HK-2 (cell line): ENCODE measurements at regions not wholly inside any gene's neighbourhood (a gene's known extent, or its start where the extent isn't known, plus 50 kb on each side); places are given as distances from the start of the nearest gene placed in this dataset.

ENCODE experiments used
- DNase-seq: peaks from one replicate; pipeline ENCODE4 v3.0.0-alpha.2; 2018; ENCODE audit not compliant: unreplicated experiment

DNA sequence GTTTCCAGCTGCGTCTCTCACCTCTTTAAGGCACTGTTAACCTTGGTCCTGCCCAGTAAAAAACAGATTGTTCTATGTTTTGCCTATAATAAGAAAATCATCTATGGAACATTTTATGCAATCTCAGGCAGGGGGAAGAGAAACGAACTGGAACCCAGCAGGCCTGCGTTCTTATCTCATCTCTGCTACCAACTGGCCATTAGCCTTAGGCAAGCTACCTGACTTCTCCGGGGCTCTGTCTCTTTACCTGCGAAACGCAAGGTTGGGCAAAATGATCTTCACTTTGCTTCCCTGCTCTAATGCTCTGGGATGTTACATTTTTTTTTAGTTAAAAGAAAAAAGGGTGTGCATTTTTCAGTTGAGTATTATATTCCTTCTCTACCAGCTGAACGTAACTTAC is 70.5 kb upstream of the WIPF1 start:
- DNase-seq = no peak

DNA sequence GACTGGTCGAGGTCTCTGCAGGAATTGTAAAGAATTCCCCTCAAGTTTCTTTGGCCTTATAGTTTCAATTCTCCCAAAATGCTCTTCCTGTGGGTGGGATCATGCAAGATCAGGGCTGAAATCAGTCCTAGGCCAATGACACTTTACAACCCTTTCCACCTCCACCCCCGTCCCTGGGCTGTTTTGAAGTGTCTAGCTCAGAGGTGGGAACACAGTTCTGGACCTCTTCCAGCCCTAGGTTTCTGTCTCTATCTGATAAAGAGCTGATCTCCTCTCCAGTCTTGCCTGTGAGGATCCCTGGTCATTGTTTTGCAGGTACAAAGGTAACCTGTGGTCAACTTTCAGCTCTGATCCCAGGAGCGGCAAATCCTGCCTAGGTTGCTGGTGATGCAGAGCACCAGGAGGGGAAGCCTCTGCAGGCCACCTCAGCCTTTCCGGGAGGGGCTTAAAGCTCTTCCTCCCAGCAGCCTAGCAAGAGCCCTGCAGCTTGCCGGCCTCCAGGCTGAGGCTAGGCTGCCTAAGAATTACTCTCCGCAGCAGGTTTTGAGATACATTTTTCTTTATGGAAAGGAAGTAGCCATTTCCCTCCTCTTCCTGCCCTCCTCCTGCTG is 69.8 kb upstream of the WIPF1 start:
- no peak for DNase-seq

DNA sequence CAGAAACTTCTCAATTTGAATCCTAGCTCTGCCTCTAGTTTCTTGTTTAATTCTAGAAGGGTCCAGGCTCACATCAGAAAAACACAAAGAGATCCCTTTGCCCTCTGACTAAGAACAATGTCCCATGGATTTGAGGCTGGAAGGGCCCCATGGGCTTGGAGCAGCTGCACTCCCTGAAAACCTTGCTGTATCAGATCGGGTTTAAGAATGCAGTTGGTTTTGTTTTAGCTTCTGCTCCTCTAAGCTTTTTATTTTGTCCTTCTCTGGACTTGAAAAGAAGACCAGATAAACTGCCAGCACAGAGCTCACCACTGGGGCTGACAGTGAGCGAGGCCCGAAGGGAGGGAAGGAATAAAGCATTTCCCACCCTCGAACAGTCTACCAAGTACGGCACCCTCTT is 69.2 kb upstream of the WIPF1 start:
- DNase-seq = no peak

DNA sequence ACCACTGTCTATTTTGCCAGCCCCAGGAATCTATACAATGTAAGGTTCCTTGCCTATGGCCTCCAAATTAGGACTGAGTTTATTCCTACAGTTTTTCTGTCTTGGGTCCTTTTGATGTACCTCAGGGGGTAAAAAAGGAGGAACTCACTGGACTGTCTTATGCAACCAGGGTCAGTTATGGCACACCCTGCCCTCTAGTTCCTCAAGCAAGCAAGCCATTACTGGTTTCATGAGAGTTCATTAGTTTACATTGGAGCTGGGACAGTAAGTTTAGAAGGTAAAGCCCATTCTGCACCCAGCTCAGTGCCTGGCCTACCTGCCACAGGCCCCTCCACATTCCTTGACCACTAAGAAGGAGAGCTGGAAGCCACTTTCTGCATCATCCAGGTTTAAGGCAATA is 68.7 kb upstream of the WIPF1 start:
- no peak for DNase-seq

DNA sequence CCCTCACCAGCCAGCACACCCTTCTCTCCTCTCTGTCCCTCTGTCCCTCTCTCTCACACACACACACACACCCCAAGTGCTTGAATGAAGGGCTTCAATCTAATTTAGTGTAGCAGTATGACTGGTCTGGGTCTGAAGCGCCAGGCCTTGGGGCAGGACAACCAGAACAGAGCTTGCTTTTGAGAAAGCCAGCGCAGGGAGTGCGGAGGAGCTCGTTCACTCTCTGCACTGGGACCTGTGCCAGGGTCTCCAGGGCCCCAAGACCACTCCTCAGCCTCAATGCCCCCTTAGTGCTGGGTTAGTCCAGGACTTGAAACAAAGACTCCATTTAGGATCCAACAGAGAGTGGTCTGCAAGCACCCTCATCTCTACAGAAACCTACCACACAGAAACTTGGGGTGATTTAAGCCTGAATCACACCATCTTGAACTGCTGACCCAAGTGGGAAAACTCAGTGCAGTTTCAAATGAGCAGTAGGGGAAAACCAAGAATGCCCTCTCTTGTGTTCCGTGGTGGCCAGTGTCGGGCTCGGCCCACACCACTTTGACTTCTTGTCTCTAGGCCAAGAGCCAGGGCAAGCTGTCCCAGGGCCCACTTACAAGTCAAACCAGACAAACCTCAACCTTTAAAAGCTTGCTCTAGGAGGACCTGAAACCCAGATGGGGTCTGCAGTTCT is 66.6 kb upstream of the WIPF1 start:
- no peak for DNase-seq

DNA sequence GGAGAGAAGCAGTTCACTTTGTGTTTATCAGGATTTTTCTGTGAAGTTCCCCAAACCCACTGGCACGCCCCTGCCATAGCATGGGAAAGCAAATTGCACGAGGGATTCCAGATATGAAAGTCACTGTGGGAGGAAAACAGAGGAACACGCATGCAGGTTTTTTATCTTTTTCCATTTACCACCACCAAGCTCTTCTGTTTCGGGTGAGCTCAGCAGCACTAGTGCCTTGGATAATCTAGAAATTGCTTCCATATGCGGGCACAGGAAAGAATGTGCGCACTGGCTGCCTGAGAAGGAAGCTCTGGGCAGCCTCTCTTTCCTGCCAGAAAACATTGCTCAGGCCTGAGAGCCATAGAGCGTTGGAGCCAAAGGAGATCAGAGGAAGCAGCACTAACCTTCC is 65.9 kb upstream of the WIPF1 start:
- no peak for DNase-seq

DNA sequence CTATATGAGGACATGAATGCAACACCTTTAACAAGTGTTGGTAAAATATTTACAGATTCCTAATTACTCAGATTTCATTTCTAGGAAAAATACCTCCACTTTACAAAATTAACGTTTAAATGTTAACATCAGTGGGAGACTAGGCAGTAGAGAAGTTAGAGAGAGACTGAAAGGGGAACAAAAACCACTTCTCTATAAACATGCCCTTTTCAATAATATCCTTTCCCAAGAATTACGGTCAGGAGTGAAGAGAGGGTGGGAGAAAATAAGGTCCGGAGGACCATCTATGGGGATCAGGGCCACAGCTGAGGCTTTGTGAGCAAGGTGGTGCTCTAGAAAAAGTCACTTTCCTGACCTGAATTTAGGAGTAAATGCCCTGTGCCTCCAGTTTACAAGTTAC is 65.3 kb upstream of the WIPF1 start:
- no peak for DNase-seq

DNA sequence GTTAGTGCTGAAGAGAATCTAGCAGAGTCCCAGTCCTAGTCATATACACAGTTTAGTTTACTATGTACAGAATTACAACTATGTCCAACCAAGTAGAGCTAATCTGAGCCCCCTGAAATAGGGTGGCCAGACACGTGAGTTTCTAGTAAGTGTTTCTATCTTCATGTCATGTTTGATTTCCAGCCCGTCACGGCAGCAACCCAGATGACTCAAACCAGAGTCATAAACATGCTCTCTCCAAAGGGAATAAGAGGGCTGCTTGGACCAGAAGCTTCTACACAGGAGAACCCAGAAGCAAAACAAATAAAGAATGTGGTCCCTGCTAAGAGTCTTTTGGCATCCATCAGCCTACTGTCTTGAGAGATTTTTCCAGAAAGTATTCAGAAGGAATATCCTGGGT is 64.9 kb upstream of the WIPF1 start:
- DNase-seq = peak; percentile 10

DNA sequence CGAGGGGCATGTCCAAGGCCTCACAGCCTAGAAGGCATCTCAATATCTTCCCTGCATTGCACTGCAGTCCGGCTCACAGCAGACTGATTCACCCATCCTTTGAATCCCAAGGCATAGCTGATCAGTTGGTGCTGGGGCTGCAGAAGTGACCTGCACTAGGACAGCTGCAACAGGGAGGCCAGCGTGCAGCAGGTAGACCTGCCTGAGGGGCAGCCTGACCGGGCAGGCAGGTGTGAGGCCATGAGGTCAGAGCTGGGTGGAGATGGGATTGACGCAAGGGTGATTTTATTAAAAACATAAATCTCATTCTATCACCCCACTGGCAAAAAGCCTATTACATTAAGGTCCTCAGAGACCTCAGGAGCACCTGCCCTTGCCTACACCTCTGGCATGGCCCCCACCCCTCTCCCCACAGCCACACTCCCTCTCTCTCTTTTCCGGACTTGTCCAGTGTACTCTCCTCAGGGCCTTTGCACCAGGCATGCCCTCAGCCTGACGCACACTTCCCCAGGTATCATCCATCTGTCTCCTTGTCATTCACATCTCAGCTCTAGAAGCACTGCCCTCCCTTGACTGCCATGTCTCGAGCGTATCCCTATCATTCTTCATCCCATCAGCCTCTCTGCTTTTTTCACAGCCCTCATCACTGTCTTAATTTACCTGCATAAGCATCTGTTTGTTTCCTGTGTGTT is 63.5 kb upstream of the WIPF1 start:
- DNase-seq = no peak

DNA sequence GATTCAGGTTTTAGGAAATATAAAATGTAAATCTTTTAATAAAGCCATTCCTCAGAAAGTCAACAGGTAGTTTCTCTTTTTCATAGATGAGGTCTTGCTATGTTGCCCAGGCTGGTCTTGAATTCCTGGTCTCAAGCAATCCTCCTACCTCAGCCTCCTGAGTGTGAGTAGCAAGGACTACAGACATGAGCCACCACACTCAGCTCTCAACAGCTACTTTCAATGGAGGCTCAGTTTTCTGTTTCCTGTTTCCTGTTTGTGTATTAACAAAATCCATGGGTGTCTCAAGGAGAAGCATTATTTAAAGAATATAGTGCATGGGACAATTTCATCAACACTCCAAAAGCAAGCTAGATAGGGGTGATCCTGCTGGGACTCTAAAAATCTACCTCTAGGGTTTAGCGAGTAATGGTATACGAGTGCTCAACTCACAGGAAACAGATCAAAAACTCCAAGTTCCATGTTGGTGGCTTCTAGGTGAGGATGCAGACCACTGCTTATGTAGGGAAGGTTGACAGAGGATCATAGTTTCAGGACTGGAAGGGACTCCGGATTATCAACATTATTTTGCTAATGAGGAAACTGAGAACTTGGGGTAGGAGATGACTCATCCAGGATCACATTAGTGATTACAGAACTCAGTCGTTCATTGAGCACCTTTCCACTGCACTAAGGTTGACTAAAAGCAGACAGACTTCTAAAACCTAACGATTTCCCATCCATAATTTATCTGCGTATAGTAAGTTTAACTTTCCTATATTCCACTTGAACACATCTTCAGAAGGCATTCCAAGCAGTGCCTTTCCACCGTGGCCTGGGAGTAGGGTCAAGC is 61.7 kb upstream of the WIPF1 start:
- DNase-seq = no peak

DNA sequence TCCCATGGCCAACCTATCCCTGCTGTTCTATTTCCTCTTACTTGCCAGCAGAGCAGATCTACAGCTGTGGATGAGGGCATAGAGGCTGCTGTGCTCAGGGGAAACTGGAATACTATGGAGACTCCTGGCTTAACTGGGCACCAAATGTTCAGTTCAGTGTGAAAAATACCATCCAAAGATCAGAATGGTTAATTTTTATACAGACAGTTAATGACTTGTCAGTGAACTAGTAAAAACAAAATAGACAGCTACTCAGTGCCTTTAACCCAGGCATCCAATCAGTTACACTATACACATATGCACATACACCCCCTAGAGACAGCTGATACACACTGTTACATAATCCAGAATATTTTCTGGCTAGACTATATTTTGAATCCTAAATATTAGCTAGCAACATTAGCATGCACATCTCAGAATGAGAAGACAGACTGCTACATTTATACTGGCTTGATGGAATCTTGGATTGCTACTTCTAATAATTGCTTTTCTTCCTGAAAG is 59.1 kb upstream of the WIPF1 start:
- no peak for DNase-seq

DNA sequence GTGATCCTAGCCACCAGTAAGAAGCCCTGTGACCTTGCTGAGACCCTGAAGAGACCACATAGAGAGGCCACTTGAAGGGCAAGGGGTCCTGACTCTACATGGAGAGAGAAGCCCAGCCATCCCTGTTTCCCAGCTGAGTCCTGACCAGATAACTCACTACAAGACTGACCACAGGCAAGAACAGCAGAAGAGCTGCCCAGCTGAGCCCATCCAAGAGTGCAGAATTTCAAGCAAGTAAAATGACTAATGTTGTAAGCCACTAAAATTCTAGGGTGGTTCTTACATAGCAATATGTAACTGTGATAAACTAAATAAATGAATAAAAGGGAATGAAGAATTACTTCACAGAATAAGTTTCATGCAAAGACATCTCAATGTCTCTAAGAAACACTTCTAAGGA is 58.4 kb upstream of the WIPF1 start:
- DNase-seq = no peak

DNA sequence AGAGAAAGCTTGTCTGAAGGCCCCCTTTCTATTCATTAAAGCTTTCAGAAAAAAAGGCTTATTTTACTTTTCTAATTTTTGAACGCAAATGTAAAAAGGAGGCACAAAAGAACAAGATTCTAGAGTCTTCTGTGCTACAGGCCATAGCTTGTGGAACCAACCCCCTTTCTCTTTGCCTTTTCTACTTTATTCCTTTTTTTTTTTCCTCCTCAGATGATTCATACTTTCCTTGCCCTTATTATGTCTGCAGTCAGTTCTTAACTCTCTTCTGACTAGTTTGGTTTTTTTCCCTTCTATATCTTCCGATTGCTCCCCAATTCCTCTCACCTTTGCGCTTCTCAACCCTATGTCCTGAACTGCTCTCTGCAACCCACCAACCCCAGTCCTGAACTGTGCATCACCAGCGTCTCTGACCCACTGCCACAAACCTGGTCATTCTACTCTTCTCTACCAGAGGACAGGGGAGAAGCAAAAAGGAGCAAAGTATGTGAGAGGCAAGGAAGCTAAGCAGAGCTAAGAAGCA is 56.9 kb upstream of the WIPF1 start:
- DNase-seq = no peak

DNA sequence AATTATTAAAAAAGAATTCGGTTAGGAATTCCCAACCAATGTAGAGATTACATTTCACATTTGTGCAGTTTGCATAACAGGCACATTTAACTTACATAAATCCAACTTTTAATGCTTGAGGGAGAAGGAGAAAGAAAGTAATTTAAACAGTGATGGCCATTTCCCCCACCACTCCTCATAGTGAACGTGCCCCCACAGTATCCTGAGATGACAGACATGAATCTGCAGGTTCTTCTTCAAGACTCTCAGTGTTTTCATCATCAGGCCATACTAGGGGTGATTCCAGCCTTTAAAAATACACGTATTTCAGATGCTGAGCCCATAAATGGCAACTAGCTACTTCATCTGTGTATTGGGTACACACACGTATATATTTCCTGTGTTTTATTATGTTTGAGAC is 51.3 kb upstream of the WIPF1 start:
- no peak for DNase-seq
